H1 (cell line): ENCODE measurements at regions not wholly inside any gene's neighbourhood (a gene's known extent, or its start where the extent isn't known, plus 50 kb on each side); places are given as distances from the start of the nearest gene placed in this dataset.

ENCODE experiments used
- CTCF ChIA-PET: fragments of 300-600 bp; sonication (Branson Sonifier 250); formaldehyde crosslinking; loops from one replicate; lab custom pipeline; 2021; ENCODE audit not compliant: partially characterized antibody; lab: Charles Lee
- POLR2A ChIA-PET: fragments of 300-600 bp; sonication (Branson Sonifier 250); formaldehyde crosslinking; loops from one replicate; lab custom pipeline; 2021; ENCODE audit warnings: inconsistent platforms; ENCODE audit not compliant: partially characterized antibody; lab: Charles Lee
- DNase-seq, 2 experiments: peaks; one replicate each; pipeline versions ENCODE4 v3.0.0 to v3.0.0-alpha.2; 2010 to 2022; ENCODE audit warnings: low spot score in 2 of 2, low read depth in 1 of 2, mixed read lengths in 1 of 2
- FAIRE-seq: peaks from 2 replicates; lab custom pipeline; 2011; peaks lifted over from hg19 to GRCh38; lab: Jason Lieb, UNC
- H2AFZ ChIP-seq: 2 replicates; pipeline ENCODE4 v1.8.1; 2012; ENCODE audit warnings: low read length, inconsistent platforms
- H2AK5ac ChIP-seq: 2 replicates; pipeline ENCODE4 v1.6.1; 2013; ENCODE audit warnings: low read depth, low read length
- H2BK120ac ChIP-seq: replicated peaks from 2 replicates; pipeline ENCODE3; 2013; ENCODE audit warnings: low read depth, low read length, inconsistent platforms
- H2BK12ac ChIP-seq: 2 replicates; pipeline ENCODE4 v1.6.1; 2013; ENCODE audit warnings: low read depth, low read length
- H2BK15ac ChIP-seq: 2 replicates; pipeline ENCODE4 v1.6.1; 2013; ENCODE audit warnings: low read length
- H2BK20ac ChIP-seq: 2 replicates; pipeline ENCODE4 v1.6.1; 2013; ENCODE audit warnings: low read length
- H2BK5ac ChIP-seq: 2 replicates; pipeline ENCODE4 v1.6.1; 2013; ENCODE audit warnings: low read depth, low read length
- H3K14ac ChIP-seq: 2 replicates; pipeline ENCODE4 v1.6.1; 2013; ENCODE audit warnings: inconsistent platforms; ENCODE audit not compliant: insufficient read length
- H3K18ac ChIP-seq: 2 replicates; pipeline ENCODE4 v1.6.1; 2013; ENCODE audit warnings: low read length; ENCODE audit errors: extremely low read depth
- H3K23ac ChIP-seq: 2 replicates; pipeline ENCODE4 v1.6.1; 2013; ENCODE audit warnings: inconsistent platforms; ENCODE audit not compliant: insufficient read length
- H3K23me2 ChIP-seq: 2 replicates; pipeline ENCODE4 v1.6.1; 2013; ENCODE audit warnings: low read depth, low read length
- H3K27ac ChIP-seq: 2 replicates; pipeline ENCODE4 v1.6.1; 2011; ENCODE audit warnings: low read depth, low read length, inconsistent platforms
- H3K27me3 ChIP-seq, 4 experiments: replicated peaks in 1 of 4; 1 replicate in 1 of 4; 2 replicates in 3 of 4; pipeline versions ENCODE4 v1.6.1 to v1.8.1; 2011 to 2013; ENCODE audit warnings: low read length in 3 of 4, mild to moderate bottlenecking in 3 of 4, inconsistent platforms in 2 of 4, mixed read lengths in 2 of 4, moderate library complexity in 1 of 4; ENCODE audit not compliant: control insufficient read depth in 3 of 4, insufficient read depth in 3 of 4; ENCODE audit errors: extremely low read depth in 1 of 4
- H3K36me3 ChIP-seq, 4 experiments: 2 replicates each; pipeline versions ENCODE4 v1.6.1 to v1.8.1; 2011 to 2013; ENCODE audit warnings: mild to moderate bottlenecking in 4 of 4, low read length in 3 of 4, moderate library complexity in 2 of 4, control low read depth in 1 of 4, inconsistent platforms in 1 of 4; ENCODE audit not compliant: insufficient read depth in 4 of 4, control insufficient read depth in 2 of 4
- H3K4ac ChIP-seq: replicated peaks from 2 replicates; pipeline ENCODE3; 2013; ENCODE audit warnings: low read length, low read depth, mixed read lengths, inconsistent platforms; ENCODE audit not compliant: insufficient read length
- H3K4me1 ChIP-seq, 4 experiments: replicated peaks in 1 of 4; 1 replicate in 1 of 4; 2 replicates in 3 of 4; pipeline versions ENCODE4 v1.6.1 to v1.8.1; 2011 to 2013; ENCODE audit warnings: low read length in 3 of 4, inconsistent platforms in 2 of 4, mixed read lengths in 1 of 4; ENCODE audit not compliant: insufficient read depth in 4 of 4, control insufficient read depth in 3 of 4
- H3K4me2 ChIP-seq, 2 experiments: 2 replicates each; pipeline versions ENCODE4 v1.6.1 to v1.8.1; 2011 to 2013; ENCODE audit warnings: low read depth in 2 of 2, low read length in 2 of 2, control low read depth in 1 of 2, inconsistent platforms in 1 of 2, mild to moderate bottlenecking in 1 of 2; ENCODE audit not compliant: insufficient read depth in 1 of 2
- H3K4me3 ChIP-seq, 4 experiments: fragments of 200-600, 300-600 bp in 1 of 4; sonication (generic), shearing (Covaris generic), sonication (Bioruptor Twin) in 1 of 4; 2 replicates each; pipeline versions ENCODE4 v1.5.1 to v1.8.1; 2011 to 2016; ENCODE audit warnings: low read length in 4 of 4, low read depth in 3 of 4, control low read depth in 2 of 4, inconsistent platforms in 2 of 4, mild to moderate bottlenecking in 2 of 4, mixed read lengths in 1 of 4, moderate library complexity in 1 of 4; ENCODE audit not compliant: insufficient read depth in 2 of 4; ENCODE audit errors: extremely low read depth in 1 of 4
- H3K56ac ChIP-seq: replicated peaks from 2 replicates; pipeline ENCODE3; 2013; ENCODE audit warnings: low read depth, mild to moderate bottlenecking, mixed read lengths, low read length, inconsistent platforms; ENCODE audit not compliant: insufficient read length
- H3K79me1 ChIP-seq: 2 replicates; pipeline ENCODE4 v1.6.1; 2013; ENCODE audit warnings: low read depth, low read length, control low read depth
- H3K79me2 ChIP-seq, 2 experiments: 2 replicates each; pipeline versions ENCODE4 v1.6.1 to v1.8.1; 2012 to 2013; ENCODE audit warnings: low read length in 2 of 2, mild to moderate bottlenecking in 2 of 2, inconsistent platforms in 1 of 2; ENCODE audit not compliant: insufficient read depth in 2 of 2, control insufficient read depth in 1 of 2
- H3K9ac ChIP-seq, 4 experiments: replicated peaks in 1 of 4; 1 replicate in 1 of 4; 2 replicates in 3 of 4; pipeline versions ENCODE4 v1.6.1 to v1.8.1; 2011 to 2013; ENCODE audit warnings: low read depth in 3 of 4, low read length in 3 of 4, control low read depth in 2 of 4, mild to moderate bottlenecking in 2 of 4, moderate library complexity in 2 of 4, inconsistent platforms in 1 of 4; ENCODE audit errors: extremely low read depth in 1 of 4
- H3K9me3 ChIP-seq, 2 experiments: 2 replicates each; pipeline versions ENCODE4 v1.6.1 to v1.8.1; 2012 to 2013; ENCODE audit warnings: mild to moderate bottlenecking in 2 of 2, moderate library complexity in 2 of 2, control low read depth in 1 of 2, inconsistent platforms in 1 of 2, low read depth in 1 of 2, low read length in 1 of 2, mixed read lengths in 1 of 2; ENCODE audit not compliant: insufficient read depth in 2 of 2
- H4K20me1 ChIP-seq, 2 experiments: replicated peaks in 1 of 2; 2 replicates each; pipeline versions ENCODE3 to v1.8.1; 2011 to 2013; ENCODE audit warnings: inconsistent platforms in 2 of 2, low read length in 2 of 2, mild to moderate bottlenecking in 1 of 2; ENCODE audit not compliant: insufficient read depth in 2 of 2, control insufficient read depth in 1 of 2
- H4K5ac ChIP-seq: 2 replicates; pipeline ENCODE4 v1.6.1; 2013; ENCODE audit warnings: low read length, low read depth, mixed read lengths, inconsistent platforms; ENCODE audit not compliant: insufficient read length
- H4K8ac ChIP-seq: 2 replicates; pipeline ENCODE4 v1.8.0; 2013; ENCODE audit warnings: mild to moderate bottlenecking, moderate library complexity, low read length, inconsistent platforms; ENCODE audit not compliant: insufficient read depth; ENCODE audit errors: extremely low read depth
- H4K91ac ChIP-seq: replicated peaks from 2 replicates; pipeline ENCODE3; 2013; ENCODE audit warnings: low read length, mixed read lengths, inconsistent platforms; ENCODE audit not compliant: insufficient read length
- CHD2 ChIP-seq: IDR thresholded peaks from 2 replicates; pipeline ENCODE4 v1.6.1; 2012; ENCODE audit warnings: low read length, improper control_type of control experiment
- SAP30 ChIP-seq: fragments of 300-600 bp; sonication (generic); IDR thresholded peaks from 2 replicates; pipeline ENCODE4 v1.7.1; 2012; ENCODE audit warnings: low read length, moderate library complexity, mild to moderate bottlenecking, inconsistent platforms; ENCODE audit not compliant: insufficient read depth, insufficient replicate concordance
- SIN3A ChIP-seq, 2 experiments: IDR thresholded peaks in 1 of 2; conservative IDR thresholded peaks in 1 of 2; 2 replicates each; pipeline ENCODE4 v1.6.1; 2011 to 2012; ENCODE audit warnings: low read length in 2 of 2, improper control_type of control experiment in 1 of 2, low read depth in 1 of 2, mild to moderate bottlenecking in 1 of 2
- SIX5 ChIP-seq: IDR thresholded peaks from 2 replicates; pipeline ENCODE4 v1.6.1; 2011; ENCODE audit warnings: mild to moderate bottlenecking, low read depth, low read length
- USF2 ChIP-seq: IDR thresholded peaks from 2 replicates; pipeline ENCODE4 v1.6.1; 2011; ENCODE audit warnings: low read length, improper control_type of control experiment
- ZNF274 ChIP-seq: IDR thresholded peaks from 2 replicates; pipeline ENCODE4 v1.7.0; 2012; ENCODE audit warnings: low read length, borderline replicate concordance; ENCODE audit errors: extremely low read depth
- WGBS, 2 experiments: shearing (Covaris generic) in 1 of 2; methylation state at CpG; one replicate each; pipeline versions ENCODE4 v1.1.6 to v1.1.7; 2013 to 2015; ENCODE audit warnings: low lambda C conversion rate in 2 of 2, mixed read lengths in 2 of 2, inconsistent platforms in 1 of 2, low coverage in 1 of 2, missing lambda C conversion rate in 1 of 2; ENCODE audit not compliant: insufficient replicate concordance in 2 of 2, insufficient coverage in 1 of 2, insufficient read length in 1 of 2; ENCODE audit errors: extremely low coverage in 1 of 2, missing lambda C conversion rate in 1 of 2; 5-methylcytosine and 5-hydroxymethylcytosine counted together
- TF ChIP-seq, protein P1 (sequence below), 3 experiments: IDR thresholded peaks; 1 replicate in 2 of 3; 2 replicates in 1 of 3; pipeline versions ENCODE4 v1.5.1 to v1.6.1; 2011; ENCODE audit warnings: low read length in 3 of 3, mild to moderate bottlenecking in 3 of 3, inconsistent platforms in 2 of 3, low read depth in 1 of 3, moderate library complexity in 1 of 3; ENCODE audit not compliant: insufficient read depth in 1 of 3; ENCODE audit errors: control extremely low read depth in 1 of 3

DNA sequence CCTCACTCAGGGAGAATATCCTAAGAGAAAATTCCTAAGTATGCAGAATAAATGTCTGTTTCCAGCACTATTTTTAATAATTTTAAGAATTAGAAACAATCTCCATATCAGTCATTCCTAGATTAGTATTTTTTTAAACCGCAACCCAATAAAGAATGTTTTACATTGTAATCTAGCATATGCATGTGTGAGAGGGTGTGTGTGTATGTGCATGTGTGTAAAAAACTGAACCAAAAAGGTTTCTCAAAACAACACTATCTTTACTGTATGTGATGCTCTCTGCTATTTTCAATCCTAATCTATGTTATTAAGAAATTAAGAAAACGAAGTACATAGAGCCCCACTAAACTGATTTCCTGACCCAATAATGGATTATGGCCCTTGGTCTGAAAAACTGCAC, 90.6 kb upstream of the AKIP1 start:
- Histone ChIP-seq H2BK5ac (no peak overlapping the region), H3K23me2 (no peaks in the 10 kb centered on the region), H3K4me3 (no peak overlapping the region), H3K36me3 (no peaks in the 10 kb centered on the region), H3K27me3 (no peaks in the 10 kb centered on the region), H2BK120ac (no peak overlapping the region), H3K4me1 (peaks cover 0 to under 1% (median 0%) of the 10 kb centered on the region in 4 experiments; a peak in 3 of 7 replicates), H3K18ac (no peak overlapping the region), H4K8ac (no peak overlapping the region), H2BK15ac (no peak overlapping the region), H4K5ac (no peak overlapping the region), H3K79me2 (no peaks in the 10 kb centered on the region), H4K91ac (no peak overlapping the region), H4K20me1 (no peaks in the 10 kb centered on the region), H2AFZ (no peak overlapping the region), H3K56ac (no peak overlapping the region), H3K9me3 (no peaks in the 10 kb centered on the region), H3K9ac (no peak overlapping the region), H3K4ac (no peak overlapping the region), H2BK20ac (no peak overlapping the region), H2AK5ac (no peak overlapping the region), H2BK12ac (no peak overlapping the region), H3K79me1 (no peaks in the 10 kb centered on the region), H3K23ac (no peak overlapping the region), H3K4me2 (no peak overlapping the region), H3K14ac (no peak overlapping the region), H3K27ac (no peak overlapping the region)
- ChIA-PET POLR2A (no interaction called here), CTCF (no interaction called here)
- WGBS, 2 experiments = 67% methylated on average over 2 of the region's 2 CpGs; no CpG with 5 or more reads in 1 of the 2 experiments
- DNase-seq (no peak), FAIRE-seq (no peak)
- TF ChIP-seq USF2 (no peak), SIX5 (no peak), SAP30 (no peak), SIN3A (conservative IDR thresholded peaks at IDR 0.05 in 1 of 2, IDR thresholded peaks at IDR 0.05 in 1 of 2; ENCODE audit: low read depth in 1 of 2, low read length in 2 of 2) (no peak), ZNF274 (no peak), CHD2 (no peak)
- TF ChIP-seq, protein P1, sequence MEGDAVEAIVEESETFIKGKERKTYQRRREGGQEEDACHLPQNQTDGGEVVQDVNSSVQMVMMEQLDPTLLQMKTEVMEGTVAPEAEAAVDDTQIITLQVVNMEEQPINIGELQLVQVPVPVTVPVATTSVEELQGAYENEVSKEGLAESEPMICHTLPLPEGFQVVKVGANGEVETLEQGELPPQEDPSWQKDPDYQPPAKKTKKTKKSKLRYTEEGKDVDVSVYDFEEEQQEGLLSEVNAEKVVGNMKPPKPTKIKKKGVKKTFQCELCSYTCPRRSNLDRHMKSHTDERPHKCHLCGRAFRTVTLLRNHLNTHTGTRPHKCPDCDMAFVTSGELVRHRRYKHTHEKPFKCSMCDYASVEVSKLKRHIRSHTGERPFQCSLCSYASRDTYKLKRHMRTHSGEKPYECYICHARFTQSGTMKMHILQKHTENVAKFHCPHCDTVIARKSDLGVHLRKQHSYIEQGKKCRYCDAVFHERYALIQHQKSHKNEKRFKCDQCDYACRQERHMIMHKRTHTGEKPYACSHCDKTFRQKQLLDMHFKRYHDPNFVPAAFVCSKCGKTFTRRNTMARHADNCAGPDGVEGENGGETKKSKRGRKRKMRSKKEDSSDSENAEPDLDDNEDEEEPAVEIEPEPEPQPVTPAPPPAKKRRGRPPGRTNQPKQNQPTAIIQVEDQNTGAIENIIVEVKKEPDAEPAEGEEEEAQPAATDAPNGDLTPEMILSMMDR (IDR thresholded peaks at IDR 0.05; ENCODE audit: control extremely low read depth in 1 of 3, insufficient read depth in 1 of 3, low read depth in 1 of 3, low read length in 3 of 3) = no peak
